Inflammatory macrophage treated with lipopolysaccharide for 1 hour (primary cell): ENCODE measurements at regions not wholly inside any gene's neighbourhood (a gene's known extent, or its start where the extent isn't known, plus 50 kb on each side); places are given as distances from the start of the nearest gene placed in this dataset.
"Not testable (repeated sequence)": the region's sequence is repeated elsewhere in the genome, so short reads cannot be mapped to it uniquely, and the experiment has no call there.

Experiments used
- DNase-seq, 2 donors: peaks; one replicate each; pipeline ENCODE4 v3.0.0-alpha.2; 2020 to 2022

GRCh38 chr5:18630458-18631045 is 996.3 kb downstream of the TAF11L14 start:
- no peak for DNase-seq

- no peak for DNase-seq
Measured at GRCh38 chr5:18652404-18653215, 1018.4 kb downstream of the TAF11L14 start.

- no peak for DNase-seq
Measured at GRCh38 chr5:18653216-18653752, 1019.0 kb downstream of the TAF11L14 start.

GRCh38 chr5:18660511-18660910 is 1026.3 kb downstream of the TAF11L14 start:
- no peak for DNase-seq

GRCh38 chr5:18662231-18662630 is 1028.0 kb downstream of the TAF11L14 start:
- DNase-seq: no peak

- not testable (repeated sequence) for DNase-seq
Measured at GRCh38 chr5:18674212-18674611, 1040.0 kb downstream of the TAF11L14 start.

GRCh38 chr5:18675041-18675440 is 1040.8 kb downstream of the TAF11L14 start:
- DNase-seq: no peak

- no peak for DNase-seq
Measured at GRCh38 chr5:18686253-18686652, 1052.0 kb downstream of the TAF11L14 start.

- no peak for DNase-seq
Measured at GRCh38 chr5:18687429-18687828, 1053.2 kb downstream of the TAF11L14 start.

- no peak for DNase-seq
Measured at GRCh38 chr5:18699681-18700080, 1065.4 kb downstream of the TAF11L14 start.

- DNase-seq: no peak
Measured at GRCh38 chr5:18702821-18703220, 1068.6 kb downstream of the TAF11L14 start.

GRCh38 chr5:18712936-18713485 is 1078.8 kb downstream of the TAF11L14 start:
- DNase-seq: peak in 1 of 2 donors; percentile 18

GRCh38 chr5:18720002-18720401 is 1085.7 kb downstream of the TAF11L14 start:
- no peak for DNase-seq

GRCh38 chr5:18732556-18733479 is 1098.6 kb downstream of the TAF11L14 start:
- DNase-seq: no peak

- DNase-seq: no peak
Measured at GRCh38 chr5:18736051-18736398, 1101.8 kb downstream of the TAF11L14 start.

GRCh38 chr5:18736736-18737135 is 1102.5 kb downstream of the TAF11L14 start:
- DNase-seq: not testable (repeated sequence)

GRCh38 chr5:18740301-18740700 is 1106.0 kb downstream of the TAF11L14 start:
- DNase-seq: no peak

- no peak for DNase-seq
Measured at GRCh38 chr5:18742830-18743229, 1108.6 kb downstream of the TAF11L14 start.

- DNase-seq: no peak
Measured at GRCh38 chr5:18744441-18744840, 1110.2 kb downstream of the TAF11L14 start.

GRCh38 chr5:18745042-18745987 is 1111.1 kb downstream of the TAF11L14 start:
- DNase-seq: peak; percentile 13 to 41

GRCh38 chr5:18745988-18746615 is 1111.8 kb downstream of the TAF11L14 start:
- DNase-seq: peak; percentile 70 to 76
